ENCODE measurements at regions not wholly inside any gene's neighbourhood (a gene's known extent, or its start where the extent isn't known, plus 50 kb on each side); places are given as distances from the start of the nearest gene placed in this dataset.

GRCh38 chr16:59697761-59698160 is 963.6 kb upstream of the GOT2 start:
- DNase-seq (no peak), ATAC-seq (no peak)
- Histone ChIP-seq H3K9me3 (no peaks in the 10 kb centered on the region), H3K36me3 (no peaks in the 10 kb centered on the region), H3K4me3 (no peak overlapping the region), H3K27ac (no peak overlapping the region), H3K27me3 (no peaks in the 10 kb centered on the region), H3K4me1 (no peaks in the 10 kb centered on the region)
- in situ Hi-C loops (cut with MboI; ENCODE audit: low sequenced_read_pairs in 4 of 4) (no loop called here), intact Hi-C loops (cut with DNase I; ENCODE audit: low total_unique reads) (no loop called here)
- TF ChIP-seq POLR2A (IDR thresholded peaks at IDR 0.05) (no peak), CTCF (IDR thresholded peaks at IDR 0.05 in 4 of 5, conservative IDR thresholded peaks at IDR 0.05 in 1 of 5) (no peak)

DNA sequence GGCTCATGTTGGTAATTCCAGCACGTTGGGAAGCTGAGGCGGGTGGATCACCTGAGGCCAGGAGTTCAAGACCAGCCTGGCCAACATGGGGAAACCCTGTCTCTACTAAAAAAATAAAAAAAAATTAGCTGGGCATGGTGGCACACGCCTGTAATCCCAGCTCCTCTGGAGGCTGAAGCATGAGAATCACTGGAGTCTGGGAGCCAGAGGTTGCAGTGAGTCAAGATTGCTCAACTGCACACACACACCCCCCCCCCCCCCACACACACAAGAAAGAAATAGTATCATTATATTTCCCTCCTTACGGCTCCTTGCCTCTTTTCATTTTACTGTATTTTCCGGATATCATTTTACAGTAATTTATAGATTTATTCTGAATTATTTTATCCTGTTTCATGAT is 963.1 kb upstream of the GOT2 start:
- Histone ChIP-seq H3K36me3 (no peaks in the 10 kb centered on the region), H3K9me3 (no peaks in the 10 kb centered on the region), H3K4me1 (no peaks in the 10 kb centered on the region), H3K4me3 (no peak overlapping the region), H3K27ac (no peak overlapping the region), H3K27me3 (no peaks in the 10 kb centered on the region)
- DNase-seq: no peak
- no peak for ATAC-seq
- intact Hi-C loops (cut with DNase I; ENCODE audit: low total_unique reads) (no loop called here), in situ Hi-C loops (cut with MboI; ENCODE audit: low sequenced_read_pairs in 4 of 4) (no loop called here)
- TF ChIP-seq CTCF (IDR thresholded peaks at IDR 0.05 in 4 of 5, conservative IDR thresholded peaks at IDR 0.05 in 1 of 5): no peak
- no peak for TF ChIP-seq POLR2A (IDR thresholded peaks at IDR 0.05)

GRCh38 chr16:59696495-59696894 is 962.4 kb upstream of the GOT2 start:
- in situ Hi-C loops (cut with MboI; ENCODE audit: low sequenced_read_pairs in 4 of 4): no loop called here
- H3K27me3 ChIP-seq: no peaks in the 10 kb centered on the region
- TF ChIP-seq POLR2A (IDR thresholded peaks at IDR 0.05) (no peak), CTCF (IDR thresholded peaks at IDR 0.05 in 4 of 5, conservative IDR thresholded peaks at IDR 0.05 in 1 of 5) (no peak)

GRCh38 chr16:59690216-59690615 is 956.1 kb upstream of the GOT2 start:
- Histone ChIP-seq H3K27ac (no peak overlapping the region), H3K36me3 (no peaks in the 10 kb centered on the region), H3K9me3 (no peaks in the 10 kb centered on the region), H3K4me1 (no peaks in the 10 kb centered on the region), H3K4me3 (no peak overlapping the region), H3K27me3 (no peaks in the 10 kb centered on the region)
- no peak for DNase-seq
- in situ Hi-C loops (cut with MboI; ENCODE audit: low sequenced_read_pairs in 4 of 4) (no loop called here), intact Hi-C loops (cut with DNase I; ENCODE audit: low total_unique reads) (no loop called here)
- ATAC-seq: no peak
- TF ChIP-seq POLR2A (IDR thresholded peaks at IDR 0.05): no peak
- no peak for TF ChIP-seq CTCF (IDR thresholded peaks at IDR 0.05 in 4 of 5, conservative IDR thresholded peaks at IDR 0.05 in 1 of 5)

More at GRCh38 chr16:59696495-59696894, 962.4 kb upstream of the GOT2 start:
- Histone ChIP-seq H3K27ac (no peak overlapping the region), H3K9me3 (no peaks in the 10 kb centered on the region), H3K4me1 (no peaks in the 10 kb centered on the region), H3K4me3 (no peak overlapping the region), H3K36me3 (no peaks in the 10 kb centered on the region)
- ATAC-seq (no peak), DNase-seq (no peak)
- intact Hi-C loops (cut with DNase I; ENCODE audit: low total_unique reads): no loop called here

DNA sequence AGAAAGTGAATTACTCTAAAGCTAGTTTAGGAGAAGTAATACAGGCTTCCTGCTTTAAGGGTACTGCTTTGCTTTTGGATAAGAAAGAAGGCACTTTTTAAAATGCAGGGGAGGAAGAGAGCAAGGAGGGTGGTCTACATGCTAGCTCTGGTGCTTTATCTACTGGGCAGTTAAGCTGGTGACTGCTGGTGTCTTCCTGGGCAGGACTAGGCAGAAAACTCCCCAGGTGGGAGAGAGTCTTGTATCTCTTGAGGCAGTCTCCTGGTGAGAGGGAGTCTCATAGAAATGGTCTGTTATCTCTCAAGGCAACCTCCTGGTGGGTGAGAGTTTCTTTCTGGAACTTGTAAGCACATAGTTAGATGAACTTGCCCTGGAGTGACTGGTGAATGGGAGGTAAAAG is 953.9 kb upstream of the GOT2 start:
- no peak overlapping the region for H3K27ac ChIP-seq
- DNase-seq (no peak), ATAC-seq (no peak)
- intact Hi-C loops (cut with DNase I; ENCODE audit: low total_unique reads): no loop called here
- H3K27me3 ChIP-seq: no peaks in the 10 kb centered on the region
- H3K4me1 ChIP-seq: no peaks in the 10 kb centered on the region
- H3K36me3 ChIP-seq: no peaks in the 10 kb centered on the region
- in situ Hi-C loops (cut with MboI; ENCODE audit: low sequenced_read_pairs in 4 of 4): no loop called here
- TF ChIP-seq POLR2A (IDR thresholded peaks at IDR 0.05) (no peak), CTCF (IDR thresholded peaks at IDR 0.05 in 4 of 5, conservative IDR thresholded peaks at IDR 0.05 in 1 of 5) (no peak)
- H3K9me3 ChIP-seq: no peaks in the 10 kb centered on the region
- no peak overlapping the region for H3K4me3 ChIP-seq
